ENCODE measurements at regions not wholly inside any gene's neighbourhood (a gene's known extent, or its start where the extent isn't known, plus 50 kb on each side); places are given as distances from the start of the nearest gene placed in this dataset.

DNA sequence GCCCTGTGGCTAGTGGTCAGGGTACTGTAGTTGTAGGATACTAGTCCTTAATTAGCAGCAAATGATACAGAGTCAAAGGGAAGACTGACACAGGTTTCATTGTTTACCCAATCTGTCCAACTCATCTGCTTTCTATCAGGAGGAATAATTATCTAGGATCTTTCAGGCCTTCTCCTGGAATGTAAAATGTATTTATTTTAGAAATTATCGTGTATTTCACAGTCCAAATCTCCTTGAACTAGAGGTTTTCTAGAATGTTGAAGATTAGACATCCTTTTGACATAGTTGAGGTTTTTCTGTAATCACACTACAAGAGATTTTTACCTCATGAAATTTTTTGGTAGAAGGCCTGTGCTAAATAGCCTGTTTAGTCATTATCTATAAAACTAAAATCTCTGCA lies 1694.8 kb upstream of the PCDH20 start:
- H3K27ac ChIP-seq (ENCODE audit: low read length) = no peak overlapping the region
- TF ChIP-seq EZH2 (optimal IDR thresholded peaks at IDR 0.05; ENCODE audit: low read depth, low read length) = no peak
- TF ChIP-seq EZH2phosphoT487 (IDR thresholded peaks at IDR 0.05; ENCODE audit: low read length) = no peak
- TF ChIP-seq, protein P1, sequence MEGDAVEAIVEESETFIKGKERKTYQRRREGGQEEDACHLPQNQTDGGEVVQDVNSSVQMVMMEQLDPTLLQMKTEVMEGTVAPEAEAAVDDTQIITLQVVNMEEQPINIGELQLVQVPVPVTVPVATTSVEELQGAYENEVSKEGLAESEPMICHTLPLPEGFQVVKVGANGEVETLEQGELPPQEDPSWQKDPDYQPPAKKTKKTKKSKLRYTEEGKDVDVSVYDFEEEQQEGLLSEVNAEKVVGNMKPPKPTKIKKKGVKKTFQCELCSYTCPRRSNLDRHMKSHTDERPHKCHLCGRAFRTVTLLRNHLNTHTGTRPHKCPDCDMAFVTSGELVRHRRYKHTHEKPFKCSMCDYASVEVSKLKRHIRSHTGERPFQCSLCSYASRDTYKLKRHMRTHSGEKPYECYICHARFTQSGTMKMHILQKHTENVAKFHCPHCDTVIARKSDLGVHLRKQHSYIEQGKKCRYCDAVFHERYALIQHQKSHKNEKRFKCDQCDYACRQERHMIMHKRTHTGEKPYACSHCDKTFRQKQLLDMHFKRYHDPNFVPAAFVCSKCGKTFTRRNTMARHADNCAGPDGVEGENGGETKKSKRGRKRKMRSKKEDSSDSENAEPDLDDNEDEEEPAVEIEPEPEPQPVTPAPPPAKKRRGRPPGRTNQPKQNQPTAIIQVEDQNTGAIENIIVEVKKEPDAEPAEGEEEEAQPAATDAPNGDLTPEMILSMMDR (IDR thresholded peaks at IDR 0.05; ENCODE audit: low read length) = no peak
- H3K9me2 ChIP-seq (replicated peaks; ENCODE audit: insufficient read depth, low read length) = no peaks in the 10 kb centered on the region
- no peaks in the 10 kb centered on the region for H3K9me3 ChIP-seq (replicated peaks; ENCODE audit: insufficient read depth, low read length)
- H3K79me2 ChIP-seq (ENCODE audit: low read length) = no peaks in the 10 kb centered on the region
- no peak overlapping the region for H2AFZ ChIP-seq (ENCODE audit: low read length)
- H3K36me3 ChIP-seq (replicated peaks; ENCODE audit: insufficient read depth, low read length) = no peaks in the 10 kb centered on the region
- H3K4me1 ChIP-seq (ENCODE audit: low read length) = no peaks in the 10 kb centered on the region
- DNase-seq = no peak
- no peak overlapping the region for H3K4me2 ChIP-seq (ENCODE audit: low read depth, low read length)
- no peak overlapping the region for H3K9ac ChIP-seq (ENCODE audit: low read length)
- no peaks in the 10 kb centered on the region for H4K20me1 ChIP-seq (ENCODE audit: insufficient read depth, low read length)
- H3F3A ChIP-seq (ENCODE audit: insufficient read depth, low read length) = no peaks in the 10 kb centered on the region
- no peaks in the 10 kb centered on the region for H3K27me3 ChIP-seq (replicated peaks; ENCODE audit: insufficient read depth, low read length)
- no peak overlapping the region for H3K4me3 ChIP-seq (ENCODE audit: low read length)

DNA sequence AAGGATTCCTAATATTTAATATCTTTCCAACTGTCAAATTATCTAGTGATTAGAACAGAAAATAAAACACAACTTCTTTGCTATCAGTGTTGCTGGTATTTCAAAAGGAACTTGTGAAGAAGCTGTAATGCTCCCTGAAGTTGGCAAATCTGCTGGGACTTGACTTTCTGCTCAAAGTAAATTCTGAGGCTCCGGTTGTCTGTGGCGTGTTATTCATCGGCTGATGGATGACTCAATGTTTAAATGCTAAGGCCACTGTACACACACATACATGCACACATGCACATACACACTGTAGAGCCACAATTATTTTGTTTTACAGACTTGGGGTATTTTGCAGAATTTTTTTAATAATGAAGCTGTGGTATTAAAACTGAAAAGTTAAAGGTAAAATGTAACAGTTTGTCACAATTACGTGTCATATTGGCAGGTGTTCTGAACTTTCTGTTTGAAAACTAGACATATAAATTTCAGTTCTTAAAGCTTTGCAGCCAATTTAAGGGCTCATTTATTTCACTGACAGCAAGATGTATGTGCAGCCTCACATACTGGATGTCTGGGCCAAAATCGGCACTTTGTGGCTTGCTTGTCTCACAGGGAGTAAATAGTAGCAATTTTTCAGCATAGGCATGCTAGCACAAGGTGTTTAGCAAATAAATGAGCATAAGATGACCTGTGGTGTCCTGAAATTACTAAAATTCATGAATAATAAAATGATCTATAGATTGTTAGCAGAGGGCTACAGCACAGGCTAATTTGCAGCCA lies 1691.7 kb upstream of the PCDH20 start:
- TF ChIP-seq, protein P1 (IDR thresholded peaks at IDR 0.05; ENCODE audit: low read length) = no peak
- no peak for TF ChIP-seq EZH2phosphoT487 (IDR thresholded peaks at IDR 0.05; ENCODE audit: low read length)
- no peak for TF ChIP-seq EZH2 (optimal IDR thresholded peaks at IDR 0.05; ENCODE audit: low read depth, low read length)
- Histone ChIP-seq H3K36me3 (replicated peaks; ENCODE audit: insufficient read depth, low read length) (no peaks in the 10 kb centered on the region), H3F3A (ENCODE audit: insufficient read depth, low read length) (no peaks in the 10 kb centered on the region), H3K4me3 (ENCODE audit: low read length) (no peak overlapping the region), H2AFZ (ENCODE audit: low read length) (no peak overlapping the region), H3K9me3 (replicated peaks; ENCODE audit: insufficient read depth, low read length) (no peaks in the 10 kb centered on the region), H3K4me2 (ENCODE audit: low read depth, low read length) (no peak overlapping the region), H3K4me1 (ENCODE audit: low read length) (no peaks in the 10 kb centered on the region), H4K20me1 (ENCODE audit: insufficient read depth, low read length) (no peaks in the 10 kb centered on the region), H3K27me3 (replicated peaks; ENCODE audit: insufficient read depth, low read length) (no peaks in the 10 kb centered on the region), H3K79me2 (ENCODE audit: low read length) (no peaks in the 10 kb centered on the region), H3K9ac (ENCODE audit: low read length) (no peak overlapping the region), H3K27ac (ENCODE audit: low read length) (no peak overlapping the region), H3K9me2 (replicated peaks; ENCODE audit: insufficient read depth, low read length) (no peaks in the 10 kb centered on the region)
- no peak for DNase-seq

GRCh38 chr13:63094717-63095116 lies 1679.1 kb upstream of the PCDH20 start:
- TF ChIP-seq, protein P1 (IDR thresholded peaks at IDR 0.05; ENCODE audit: low read length) = no peak
- no peak for TF ChIP-seq EZH2phosphoT487 (IDR thresholded peaks at IDR 0.05; ENCODE audit: low read length)
- TF ChIP-seq EZH2 (optimal IDR thresholded peaks at IDR 0.05; ENCODE audit: low read depth, low read length) = no peak
- no peaks in the 10 kb centered on the region for H3F3A ChIP-seq (ENCODE audit: insufficient read depth, low read length)
- H3K79me2 ChIP-seq (ENCODE audit: low read length) = no peaks in the 10 kb centered on the region
- no peak overlapping the region for H3K27ac ChIP-seq (ENCODE audit: low read length)
- no peak overlapping the region for H2AFZ ChIP-seq (ENCODE audit: low read length)
- no peaks in the 10 kb centered on the region for H3K4me1 ChIP-seq (ENCODE audit: low read length)
- H4K20me1 ChIP-seq (ENCODE audit: insufficient read depth, low read length) = no peaks in the 10 kb centered on the region
- no peak for DNase-seq
- no peaks in the 10 kb centered on the region for H3K36me3 ChIP-seq (replicated peaks; ENCODE audit: insufficient read depth, low read length)
- no peak overlapping the region for H3K4me2 ChIP-seq (ENCODE audit: low read depth, low read length)
- no peaks in the 10 kb centered on the region for H3K9me2 ChIP-seq (replicated peaks; ENCODE audit: insufficient read depth, low read length)
- no peak overlapping the region for H3K9ac ChIP-seq (ENCODE audit: low read length)
- H3K9me3 ChIP-seq (replicated peaks; ENCODE audit: insufficient read depth, low read length) = no peaks in the 10 kb centered on the region
- no peaks in the 10 kb centered on the region for H3K27me3 ChIP-seq (replicated peaks; ENCODE audit: insufficient read depth, low read length)
- no peak overlapping the region for H3K4me3 ChIP-seq (ENCODE audit: low read length)

Data from MM.1S (cell line).